ENCODE measurements at regions not wholly inside any gene's neighbourhood (a gene's known extent, or its start where the extent isn't known, plus 50 kb on each side); places are given as distances from the start of the nearest gene placed in this dataset.
"Not testable (repeated sequence)": the region's sequence is repeated elsewhere in the genome, so short reads cannot be mapped to it uniquely, and the experiment has no call there.

DNA sequence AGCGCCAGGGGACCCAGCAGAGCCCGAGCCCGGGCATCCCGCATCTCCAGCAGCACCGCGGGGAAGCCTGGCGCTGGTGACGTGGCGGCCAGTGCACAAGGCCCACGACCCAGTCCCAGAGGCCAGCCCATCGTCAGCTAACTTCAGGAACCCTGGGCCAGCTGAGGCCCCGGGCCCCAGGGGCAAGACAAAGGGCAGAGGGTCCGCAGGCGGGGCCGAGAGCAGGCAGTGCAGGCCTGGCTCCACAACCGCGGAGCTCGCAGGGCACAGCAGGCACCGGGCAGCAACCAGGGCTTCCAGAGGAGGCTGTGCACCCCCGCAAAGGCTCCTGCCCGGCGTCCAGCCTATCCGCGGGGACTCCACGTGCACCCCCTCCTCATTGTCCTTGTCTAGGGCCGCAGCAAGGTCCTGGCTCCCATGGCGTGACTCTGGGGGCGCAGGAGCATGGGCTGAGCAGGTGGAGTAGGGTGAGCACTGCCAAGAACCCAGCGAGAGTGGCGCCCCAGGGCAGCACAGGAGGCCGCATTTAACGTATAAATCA, 352.5 kb downstream of the KCNJ18 start:
- not testable (repeated sequence) for DNase-seq

DNA sequence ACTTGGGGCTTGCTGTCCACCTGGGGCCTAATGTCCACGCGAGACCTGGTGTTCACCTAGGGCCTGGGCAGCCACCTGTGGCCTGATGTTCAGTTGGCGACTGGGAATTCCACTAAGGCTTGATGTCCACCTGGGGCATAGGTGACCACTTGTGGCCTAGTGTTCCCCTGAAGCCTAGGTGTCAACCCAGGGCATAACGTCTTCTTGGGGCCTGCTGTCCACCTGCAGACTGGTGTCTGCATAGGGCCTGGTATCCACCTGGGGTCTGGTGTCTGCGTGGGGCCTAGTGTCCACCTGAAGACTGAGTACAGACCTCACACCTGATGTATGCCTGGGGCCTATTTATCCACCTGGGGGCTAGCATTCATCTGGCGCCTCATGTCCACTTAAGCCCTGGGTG, 355.2 kb downstream of the KCNJ18 start:
- DNase-seq, result not testable (repeated sequence)

GRCh38 chr17:22048226-22048625, 355.9 kb downstream of the KCNJ18 start:
- not testable (repeated sequence) for DNase-seq

DNA sequence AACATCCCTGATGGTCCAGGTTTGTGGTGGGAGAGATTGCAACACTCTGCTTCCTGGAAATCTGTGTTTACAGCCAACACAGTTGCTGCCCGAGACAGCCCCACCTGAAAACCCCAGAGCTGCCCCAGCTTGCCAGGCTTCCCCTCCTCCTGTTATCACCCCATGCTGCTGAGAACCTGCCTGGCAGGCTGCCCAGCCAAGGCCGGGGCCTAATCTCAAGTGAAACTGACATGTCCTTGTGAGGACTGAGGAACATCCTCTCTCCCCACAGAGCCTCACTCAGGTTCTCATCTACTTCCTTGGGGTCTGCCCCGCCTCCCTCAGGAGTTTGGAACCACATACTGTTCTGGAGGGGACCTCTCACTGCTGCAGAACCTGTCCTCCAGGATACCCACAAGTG, 358.4 kb downstream of the KCNJ18 start:
- DNase-seq, result not testable (repeated sequence)

DNA sequence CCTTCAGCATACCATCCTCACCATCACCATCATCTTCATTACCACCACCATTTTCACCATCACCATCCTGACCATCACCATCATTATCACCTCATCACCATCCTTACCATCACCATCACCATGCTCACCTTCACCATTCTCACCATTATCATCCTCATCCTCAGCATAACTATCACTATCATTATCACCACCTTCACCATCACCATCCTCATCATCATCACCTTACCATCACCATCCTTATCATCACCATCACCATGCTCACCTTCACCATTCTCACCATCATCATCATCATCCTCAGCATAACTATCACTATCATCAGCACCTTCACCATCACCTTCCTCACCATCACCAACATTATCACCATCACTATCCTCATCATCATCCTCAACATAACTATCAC, 360.4 kb downstream of the KCNJ18 start:
- DNase-seq, result not testable (repeated sequence)

DNA sequence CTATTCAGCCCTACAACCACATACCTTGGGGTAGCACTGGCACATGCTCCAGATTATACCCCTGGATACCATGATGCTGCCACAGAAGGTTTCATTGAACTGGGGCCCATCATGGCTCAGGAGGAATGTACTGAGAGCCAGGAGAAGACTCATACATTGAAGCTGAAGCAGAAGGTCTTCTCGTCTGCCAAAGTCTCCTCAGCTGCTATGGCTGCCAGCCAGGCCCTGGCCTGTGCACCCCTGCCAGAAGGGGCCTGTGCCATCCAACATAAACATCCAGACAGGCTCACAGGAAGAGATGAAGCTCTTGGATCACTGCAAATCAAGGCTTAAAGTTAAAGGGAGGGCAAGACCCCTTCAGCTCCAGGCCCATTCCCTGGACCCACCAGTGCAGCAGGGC, 364.2 kb downstream of the KCNJ18 start:
- not testable (repeated sequence) for DNase-seq

- DNase-seq, result not testable (repeated sequence)
Observed at GRCh38 chr17:22075918-22076317, 383.6 kb downstream of the KCNJ18 start.

DNA sequence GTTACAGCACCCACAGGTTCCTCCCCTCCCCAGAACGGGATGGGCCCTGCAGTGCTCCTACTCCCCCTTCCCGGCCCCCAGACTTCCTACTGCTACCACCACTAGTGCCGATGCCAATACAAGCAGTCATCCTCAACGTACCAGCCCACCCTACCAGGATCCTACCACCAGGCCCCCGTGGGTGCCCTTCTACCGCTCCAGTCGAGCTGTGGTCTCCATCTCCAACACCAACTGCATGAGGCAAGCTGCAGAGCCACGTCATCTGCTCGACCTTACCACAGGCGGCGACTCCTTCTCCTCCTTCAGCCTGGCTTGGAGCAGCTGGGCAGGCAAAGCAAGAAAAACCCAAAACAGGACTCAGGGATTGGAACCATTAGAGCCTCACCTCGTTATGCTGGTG, 396.3 kb downstream of the KCNJ18 start:
- not testable (repeated sequence) for DNase-seq

DNA sequence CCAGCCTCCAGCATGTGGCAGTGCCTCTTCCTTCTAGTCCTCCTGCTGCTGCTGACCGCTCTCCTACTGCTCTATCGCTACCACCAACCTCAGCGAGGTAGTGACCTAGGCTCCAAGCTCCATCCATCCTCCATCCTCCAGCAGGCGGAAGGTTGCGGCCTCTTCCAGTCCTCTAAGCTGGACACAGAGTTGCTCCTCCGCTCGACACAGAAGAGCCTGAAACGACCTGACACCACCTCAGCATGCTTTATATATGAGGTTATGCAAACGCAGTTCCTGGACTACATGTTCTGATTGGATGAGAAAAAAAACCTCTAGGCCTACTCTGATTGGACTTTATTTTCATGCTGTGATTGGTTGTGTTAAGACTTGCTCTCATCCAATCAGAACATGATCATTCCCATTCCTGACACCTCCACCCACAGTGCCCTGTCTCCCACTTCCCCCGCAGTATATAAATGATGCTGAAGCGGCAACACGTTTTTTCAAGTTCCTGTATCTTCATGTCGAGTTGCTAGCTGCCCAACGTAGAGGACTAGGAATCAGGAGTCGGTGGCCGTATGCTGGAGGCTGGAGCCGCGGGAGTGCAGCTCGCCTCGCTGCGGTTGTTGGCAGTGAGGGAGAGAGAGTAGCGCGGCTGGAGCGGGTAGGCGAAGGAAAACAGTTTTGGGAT, 398.1 kb downstream of the KCNJ18 start:
- DNase-seq, result no peak

DNA sequence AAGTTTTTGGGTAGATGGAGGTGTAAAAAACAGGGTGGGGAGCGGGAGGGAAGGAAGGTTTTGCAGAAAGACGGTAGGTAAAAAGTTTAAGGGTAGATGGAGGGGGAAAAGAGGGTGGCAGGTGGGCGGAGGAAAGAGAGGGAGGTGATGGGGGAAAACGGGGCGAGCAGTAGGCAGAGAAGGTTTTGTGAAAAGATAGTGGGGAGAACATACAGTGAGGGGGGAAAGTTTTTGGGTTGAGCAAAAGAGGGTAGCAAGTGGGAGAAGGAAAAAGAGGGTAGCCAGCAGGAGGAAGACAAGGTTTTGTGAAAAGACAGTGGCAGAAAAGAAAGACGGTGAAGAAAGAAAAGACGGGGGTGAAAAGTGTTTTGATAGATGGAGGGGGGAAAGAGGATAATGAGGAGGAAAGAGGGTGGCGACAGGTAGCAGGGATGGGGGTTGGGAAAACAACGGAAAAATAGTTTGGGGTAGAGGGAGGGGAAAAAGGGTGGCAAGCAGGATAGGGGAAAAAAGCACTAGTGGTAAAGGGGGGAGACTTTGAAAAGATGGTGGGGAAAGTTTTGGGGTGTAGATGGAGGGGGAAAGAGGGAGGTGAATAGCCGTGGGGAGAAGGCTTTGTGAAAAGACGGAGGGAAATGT, 398.8 kb downstream of the KCNJ18 start:
- DNase-seq, result not testable (repeated sequence)

DNA sequence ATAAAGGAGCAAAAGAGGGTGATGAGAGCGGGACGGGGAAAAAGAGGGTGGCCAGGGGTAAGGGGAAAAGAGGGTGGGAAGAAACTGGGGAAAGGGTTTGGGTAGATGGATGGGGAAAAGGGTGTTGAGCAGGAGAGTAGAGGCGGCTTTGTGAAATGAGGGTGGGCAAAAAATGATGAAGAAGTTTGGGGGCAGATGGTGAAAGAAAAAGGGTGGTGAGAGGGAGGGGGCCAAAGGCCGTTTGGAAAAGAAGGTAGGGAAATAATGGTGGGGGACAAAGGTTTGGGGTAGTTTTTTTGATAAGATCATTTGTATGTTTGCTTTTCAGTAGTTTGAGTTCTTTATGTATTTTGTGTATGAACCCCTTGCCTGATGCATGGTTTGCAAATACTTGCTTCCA, 399.5 kb downstream of the KCNJ18 start:
- not testable (repeated sequence) for DNase-seq

DNA sequence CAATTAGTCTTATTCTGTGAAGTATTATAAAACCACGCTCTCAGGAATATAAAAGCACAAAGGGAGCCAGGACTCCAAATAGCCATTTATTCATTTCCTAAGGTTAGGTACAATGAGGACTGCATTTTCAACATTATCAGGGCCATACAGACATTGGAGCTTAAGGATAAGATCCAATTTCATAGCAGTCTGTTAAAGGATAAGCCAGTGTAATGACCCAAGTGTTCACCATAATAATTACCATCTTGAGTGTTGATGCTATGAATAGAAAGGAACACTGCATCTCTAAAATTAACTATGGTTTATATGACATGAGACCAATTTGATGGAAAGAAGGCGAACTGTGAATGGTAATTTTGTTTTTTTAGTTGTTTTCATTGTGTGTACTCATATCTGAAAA, 403.1 kb downstream of the KCNJ18 start:
- not testable (repeated sequence) for DNase-seq

GRCh38 chr17:22099633-22100032, 407.3 kb downstream of the KCNJ18 start:
- not testable (repeated sequence) for DNase-seq

DNA sequence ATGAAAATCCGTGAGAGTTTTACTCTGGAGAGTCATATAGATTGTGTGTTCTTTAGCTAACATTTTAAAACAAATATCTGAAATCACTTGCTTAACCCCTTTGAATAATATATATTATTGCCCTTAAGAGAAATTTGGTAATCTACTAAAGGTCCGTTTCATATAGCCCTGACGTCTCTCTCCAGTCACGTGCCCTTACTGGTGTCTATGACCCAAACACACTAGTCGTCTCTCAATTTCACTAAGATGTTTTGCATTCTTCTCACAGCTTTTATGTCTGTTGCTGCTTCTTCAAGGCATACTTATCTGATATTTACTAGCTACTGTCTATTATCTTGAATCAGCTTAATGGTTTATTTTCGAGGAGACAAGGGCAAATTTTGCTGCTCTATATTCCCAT, 409.9 kb downstream of the KCNJ18 start:
- DNase-seq, result no peak

- not testable (repeated sequence) for DNase-seq
Observed at GRCh38 chr17:22116720-22117119, 424.4 kb downstream of the KCNJ18 start.

GRCh38 chr17:22117401-22117800, 425.1 kb downstream of the KCNJ18 start:
- DNase-seq, result not testable (repeated sequence)

DNA sequence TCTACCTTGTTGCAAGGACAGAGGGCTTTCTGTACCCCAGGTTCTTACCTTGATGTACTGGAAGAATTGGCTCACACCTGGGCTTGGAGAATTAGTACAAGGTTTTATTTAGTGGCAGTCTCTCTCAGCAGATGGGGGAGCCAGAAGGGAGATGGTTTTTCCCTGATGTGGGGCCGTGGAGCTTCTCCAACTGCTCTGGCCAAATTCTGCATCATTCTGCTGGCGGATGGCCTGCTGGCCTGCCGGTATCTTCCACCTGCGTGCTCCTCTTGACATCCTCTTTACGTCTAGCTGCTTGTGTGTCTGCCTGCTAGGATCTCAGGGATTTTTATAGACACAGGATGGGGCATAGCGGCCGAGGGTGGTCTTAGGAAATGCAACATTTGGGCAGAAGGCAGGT, 426.7 kb downstream of the KCNJ18 start:
- not testable (repeated sequence) for DNase-seq

DNA sequence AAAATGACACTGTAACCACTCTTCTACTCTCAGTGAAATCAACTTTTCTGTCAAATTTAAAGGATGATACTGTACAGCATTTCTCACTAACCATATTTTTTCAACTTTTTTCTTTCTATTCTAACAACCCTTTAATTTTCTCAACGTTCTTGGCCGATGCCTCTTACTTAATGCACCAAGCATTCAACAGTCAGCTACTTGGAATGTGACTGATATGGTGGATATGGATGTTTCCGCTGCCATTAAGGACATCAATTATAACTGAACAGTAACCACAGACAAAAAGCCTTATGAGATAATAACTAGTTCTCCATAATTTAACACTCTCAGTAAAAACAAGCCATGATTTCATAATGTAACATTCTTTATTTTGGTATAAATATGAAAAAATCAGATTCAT, 427.4 kb downstream of the KCNJ18 start:
- not testable (repeated sequence) for DNase-seq

- DNase-seq, result no peak
Observed at GRCh38 chr17:22123536-22124281, 431.4 kb downstream of the KCNJ18 start.

- DNase-seq, result no peak
Observed at GRCh38 chr17:22128171-22128570, 435.8 kb downstream of the KCNJ18 start.

DNA sequence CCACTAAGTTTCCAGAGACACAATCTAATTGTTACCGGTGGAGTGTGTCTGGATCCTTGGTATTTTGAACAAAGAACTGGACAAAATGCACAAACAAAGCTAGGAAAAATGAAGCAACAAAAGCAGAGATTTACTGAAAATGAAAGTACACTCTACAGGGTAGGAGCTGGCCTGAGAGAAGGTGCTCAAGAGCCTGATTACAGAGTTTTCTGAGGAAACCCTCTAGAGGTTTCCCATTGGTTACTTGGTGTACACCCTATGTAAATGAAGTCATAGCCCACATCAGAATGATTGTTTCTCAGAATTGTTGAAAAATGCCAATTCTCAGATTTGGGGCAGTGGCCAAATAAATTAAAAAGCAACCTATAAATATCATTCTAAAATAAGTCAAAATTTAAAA, 436.4 kb downstream of the KCNJ18 start:
- no peak for DNase-seq

GRCh38 chr17:22129920-22130319, 437.6 kb downstream of the KCNJ18 start:
- not testable (repeated sequence) for DNase-seq

DNA sequence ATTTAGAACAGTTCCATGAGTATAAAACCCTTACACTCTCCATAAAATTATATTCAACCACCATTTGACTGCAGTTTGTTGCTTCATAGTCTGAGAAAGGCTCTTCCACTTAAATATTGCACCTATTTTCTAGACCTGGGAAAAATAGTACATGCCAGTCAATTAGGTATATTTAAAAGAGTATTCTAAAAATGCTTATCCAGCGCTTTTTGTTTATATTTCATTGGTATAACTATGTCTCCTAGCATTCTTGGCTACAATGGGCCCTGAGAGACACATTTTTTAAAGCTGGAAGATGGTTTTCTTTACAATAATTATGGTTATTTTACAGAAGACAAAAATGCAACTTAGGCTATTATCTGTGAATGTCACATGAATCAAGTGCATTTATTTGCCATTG, 439.4 kb downstream of the KCNJ18 start:
- DNase-seq, result no peak

Measured in NCI-H2081 (cell line).